Colonic mucosa (tissue), 4 donors: ENCODE measurements at regions not wholly inside any gene's neighbourhood (a gene's known extent, or its start where the extent isn't known, plus 50 kb on each side); places are given as distances from the start of the nearest gene placed in this dataset.

Experiments used
- DNase-seq: peaks from one replicate; pipeline ENCODE4 v3.0.0-alpha.2; 2020
- H3K27ac ChIP-seq: fragments of 200-600 bp; one replicate; pipeline ENCODE4 v1.8.0; 2021
- H3K27me3 ChIP-seq: fragments of 200-600 bp; one replicate; pipeline ENCODE4 v1.8.0; 2021
- H3K36me3 ChIP-seq: fragments of 200-600 bp; one replicate; pipeline ENCODE4 v1.8.0; 2021
- H3K4me1 ChIP-seq: fragments of 200-600 bp; one replicate; pipeline ENCODE4 v1.8.0; 2021; ENCODE audit warnings: mild to moderate bottlenecking
- H3K4me3 ChIP-seq: fragments of 200-600 bp; one replicate; pipeline ENCODE4 v1.8.0; 2021
- H3K9ac ChIP-seq, 2 donors: one replicate each; pipeline ENCODE4 v1.7.0; 2013; ENCODE audit warnings: control low read depth in 2 of 2, low read depth in 2 of 2, low read length in 2 of 2
- H3K9me3 ChIP-seq: fragments of 200-600 bp; one replicate; pipeline ENCODE4 v1.8.0; 2021
- intact Hi-C: fragments of 100-400 bp; cut with DNase I; formaldehyde crosslinking; loops from one replicate; pipeline ENCODE4 v1.14.1; 2022
- TF ChIP-seq, protein P1 (sequence below): fragments of 200-600 bp; IDR thresholded peaks from one replicate; pipeline ENCODE4 v1.8.0; 2022; ENCODE audit warnings: antibody characterized with exemption, mild to moderate bottlenecking
- donor health status: healthy.
- donor health status: DM: no; HTN: no; CAD: no.
- donor health status: DM: no; HTN: no; CAD: no.

DNA sequence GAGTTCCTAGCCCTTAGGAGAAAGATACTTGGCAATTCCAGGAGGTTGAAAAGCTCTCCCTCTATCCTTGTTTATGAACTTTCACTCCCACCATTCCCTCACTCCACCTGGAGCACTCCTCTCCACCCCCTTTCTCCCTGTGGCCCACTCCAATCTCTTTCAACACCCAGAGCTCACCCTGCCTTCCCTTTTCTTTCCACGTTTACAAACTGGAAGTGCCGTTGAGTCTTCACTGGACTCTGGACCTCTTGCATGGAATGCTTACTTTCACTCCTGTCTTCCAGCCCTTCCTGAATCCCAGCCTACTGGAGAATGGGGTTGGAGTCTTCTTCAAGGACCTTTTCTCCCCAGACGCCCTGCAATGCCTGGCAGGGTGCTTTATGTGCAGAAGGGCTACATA is 198.5 kb downstream of the RHOU start:
- TF ChIP-seq, protein P1, sequence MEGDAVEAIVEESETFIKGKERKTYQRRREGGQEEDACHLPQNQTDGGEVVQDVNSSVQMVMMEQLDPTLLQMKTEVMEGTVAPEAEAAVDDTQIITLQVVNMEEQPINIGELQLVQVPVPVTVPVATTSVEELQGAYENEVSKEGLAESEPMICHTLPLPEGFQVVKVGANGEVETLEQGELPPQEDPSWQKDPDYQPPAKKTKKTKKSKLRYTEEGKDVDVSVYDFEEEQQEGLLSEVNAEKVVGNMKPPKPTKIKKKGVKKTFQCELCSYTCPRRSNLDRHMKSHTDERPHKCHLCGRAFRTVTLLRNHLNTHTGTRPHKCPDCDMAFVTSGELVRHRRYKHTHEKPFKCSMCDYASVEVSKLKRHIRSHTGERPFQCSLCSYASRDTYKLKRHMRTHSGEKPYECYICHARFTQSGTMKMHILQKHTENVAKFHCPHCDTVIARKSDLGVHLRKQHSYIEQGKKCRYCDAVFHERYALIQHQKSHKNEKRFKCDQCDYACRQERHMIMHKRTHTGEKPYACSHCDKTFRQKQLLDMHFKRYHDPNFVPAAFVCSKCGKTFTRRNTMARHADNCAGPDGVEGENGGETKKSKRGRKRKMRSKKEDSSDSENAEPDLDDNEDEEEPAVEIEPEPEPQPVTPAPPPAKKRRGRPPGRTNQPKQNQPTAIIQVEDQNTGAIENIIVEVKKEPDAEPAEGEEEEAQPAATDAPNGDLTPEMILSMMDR = no peak
- intact Hi-C loops = no loop called here
- no peak overlapping the region for H3K27ac ChIP-seq

DNA sequence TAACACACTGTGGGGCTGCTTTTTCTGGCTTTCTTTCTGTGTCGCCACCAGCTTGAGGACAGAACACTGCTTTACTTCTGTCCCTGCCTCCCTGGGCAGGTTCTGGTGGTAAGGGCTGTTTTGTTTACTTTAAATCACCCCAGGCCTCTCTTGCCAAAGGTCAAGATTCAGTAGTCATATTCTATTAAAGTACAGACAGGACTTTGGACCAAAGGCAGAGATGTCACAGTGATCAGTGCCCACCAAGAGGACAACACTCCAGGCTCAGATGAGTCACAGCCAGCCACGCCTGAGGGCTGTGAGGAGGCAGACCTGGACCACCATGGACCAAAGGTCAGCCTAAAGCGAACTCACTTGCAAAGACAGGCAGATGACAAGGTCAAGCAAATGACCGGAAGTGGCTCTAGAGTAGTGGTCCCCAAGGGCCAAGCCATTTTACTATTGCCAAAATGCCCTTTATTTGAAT is 200.0 kb downstream of the RHOU start:
- Histone ChIP-seq H3K27me3 (no peaks in the 10 kb centered on the region), H3K9me3 (no peaks in the 10 kb centered on the region), H3K27ac (no peak overlapping the region), H3K4me3 (no peak overlapping the region), H3K36me3 (no peaks in the 10 kb centered on the region), H3K4me1 (peaks cover 11% of the 10 kb centered on the region), H3K9ac (no peak overlapping the region)
- DNase-seq = no peak
- TF ChIP-seq, protein P1 = no peak
- intact Hi-C loops = no loop called here

More for the DNA sequence above, 198.5 kb downstream of the RHOU start:
- Histone ChIP-seq H3K4me1 (peaks cover 11% of the 10 kb centered on the region), H3K36me3 (no peaks in the 10 kb centered on the region), H3K4me3 (no peak overlapping the region), H3K9me3 (no peaks in the 10 kb centered on the region), H3K9ac (no peak overlapping the region), H3K27me3 (no peaks in the 10 kb centered on the region)
- DNase-seq = peak; percentile 40

DNA sequence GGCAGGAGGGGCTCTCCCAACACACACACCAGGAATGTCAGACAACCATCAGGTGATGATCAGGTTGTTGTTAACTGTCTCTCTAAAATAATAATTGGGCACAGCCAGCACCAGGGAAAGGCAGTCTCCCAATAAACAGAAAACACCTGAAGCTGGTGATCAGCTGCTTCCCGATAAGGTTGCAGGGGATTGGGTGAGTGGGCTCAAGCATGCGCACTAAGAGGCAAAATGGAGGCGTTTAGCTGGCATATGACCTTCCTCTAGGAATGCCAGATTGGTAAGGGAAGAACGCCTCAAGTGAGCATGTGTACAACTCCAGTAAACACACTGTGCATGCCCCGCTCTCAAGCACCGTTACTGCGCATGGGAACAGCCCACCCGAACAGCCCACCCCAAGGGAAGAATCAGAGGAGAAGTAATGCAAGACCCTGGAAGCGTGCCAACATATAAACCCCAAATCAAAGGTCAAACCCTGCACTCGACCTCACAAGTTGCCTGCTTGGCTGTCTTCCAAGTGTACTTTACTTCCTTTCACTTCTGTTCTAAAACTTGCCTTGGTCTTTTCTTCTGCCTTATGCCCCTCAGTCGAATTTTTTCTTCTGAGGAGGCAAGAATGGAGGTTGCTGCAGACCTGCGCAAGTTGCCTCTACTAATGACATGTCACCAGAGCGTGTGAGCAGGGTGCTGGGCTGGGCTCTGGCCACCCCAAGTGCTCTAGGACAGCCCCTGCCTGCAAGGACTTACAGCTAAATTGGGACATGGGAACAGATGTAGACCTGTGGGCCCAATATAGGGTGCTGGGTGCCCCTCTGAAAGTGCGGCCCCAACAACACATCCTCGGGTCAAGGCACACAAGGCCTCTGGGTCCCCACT is 200.8 kb downstream of the RHOU start:
- peaks cover 11% of the 10 kb centered on the region for H3K4me1 ChIP-seq
- peak; percentile 65 for DNase-seq
- H3K4me3 ChIP-seq = no peak overlapping the region
- no peaks in the 10 kb centered on the region for H3K27me3 ChIP-seq
- H3K27ac ChIP-seq = no peak overlapping the region
- H3K9me3 ChIP-seq = no peaks in the 10 kb centered on the region
- no peaks in the 10 kb centered on the region for H3K36me3 ChIP-seq
- no peak overlapping the region for H3K9ac ChIP-seq
- TF ChIP-seq, protein P1 = no peak
- intact Hi-C loops = no loop called here

DNA sequence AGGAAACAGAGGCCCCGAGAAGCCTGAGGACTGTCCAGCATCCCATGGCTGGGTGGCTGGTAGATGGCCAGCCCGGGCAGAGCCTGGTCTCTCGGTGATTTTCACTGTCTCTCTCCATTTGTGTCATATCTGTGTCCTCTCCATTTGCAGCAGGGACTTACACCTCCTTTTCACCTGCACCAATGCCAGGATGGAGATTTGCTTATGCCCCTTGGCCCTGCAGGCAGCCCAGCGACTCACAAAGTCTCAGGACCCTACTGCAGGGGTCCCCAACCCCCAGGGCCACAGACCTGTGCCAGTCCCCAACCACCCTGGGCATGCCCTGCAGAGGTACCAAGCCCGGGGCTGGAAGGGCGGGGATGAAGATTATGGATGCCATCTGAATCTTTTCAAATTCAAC is 201.6 kb downstream of the RHOU start:
- H3K4me3 ChIP-seq = no peak overlapping the region
- intact Hi-C loops = no loop called here
- H3K9ac ChIP-seq = no peak overlapping the region
- no peak for DNase-seq
- no peaks in the 10 kb centered on the region for H3K27me3 ChIP-seq
- TF ChIP-seq, protein P1 = no peak
- no peaks in the 10 kb centered on the region for H3K9me3 ChIP-seq
- peaks cover 11% of the 10 kb centered on the region for H3K4me1 ChIP-seq
- no peak overlapping the region for H3K27ac ChIP-seq
- no peaks in the 10 kb centered on the region for H3K36me3 ChIP-seq

DNA sequence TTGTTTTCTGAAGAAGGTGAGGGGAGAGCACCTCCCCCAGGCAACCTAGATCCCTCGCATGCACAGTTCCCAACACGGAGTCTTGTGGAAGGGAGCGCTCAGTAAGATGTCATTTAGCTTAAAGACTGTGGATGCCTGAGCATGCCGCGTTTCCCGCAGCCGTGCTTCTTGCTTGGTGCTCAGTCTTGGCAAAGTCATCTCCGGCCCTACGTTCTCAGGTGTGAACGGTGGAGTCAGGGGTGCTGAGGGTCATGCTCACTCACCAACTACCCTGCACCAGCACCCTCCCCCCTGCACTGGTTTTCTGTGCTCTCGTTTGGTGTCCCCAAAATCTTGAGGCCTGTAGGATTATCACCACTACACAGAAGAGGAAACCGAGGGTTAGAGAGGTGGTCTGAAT is 202.1 kb downstream of the RHOU start:
- no peaks in the 10 kb centered on the region for H3K27me3 ChIP-seq
- TF ChIP-seq, protein P1 = no peak
- H3K36me3 ChIP-seq = no peaks in the 10 kb centered on the region
- no peak overlapping the region for H3K4me3 ChIP-seq
- no peak overlapping the region for H3K9ac ChIP-seq
- no peaks in the 10 kb centered on the region for H3K9me3 ChIP-seq
- intact Hi-C loops = no loop called here
- no peak overlapping the region for H3K27ac ChIP-seq
- peaks cover 11% of the 10 kb centered on the region for H3K4me1 ChIP-seq
- no peak for DNase-seq
